H1 (cell line): ENCODE measurements at regions not wholly inside any gene's neighbourhood (a gene's known extent, or its start where the extent isn't known, plus 50 kb on each side); places are given as distances from the start of the nearest gene placed in this dataset.

Source experiments
- CTCF ChIA-PET: fragments of 300-600 bp; sonication (Branson Sonifier 250); formaldehyde crosslinking; loops from one replicate; lab custom pipeline; 2021; ENCODE audit not compliant: partially characterized antibody; lab: Charles Lee
- POLR2A ChIA-PET: fragments of 300-600 bp; sonication (Branson Sonifier 250); formaldehyde crosslinking; loops from one replicate; lab custom pipeline; 2021; ENCODE audit warnings: inconsistent platforms; ENCODE audit not compliant: partially characterized antibody; lab: Charles Lee
- DNase-seq, 2 experiments: peaks; one replicate each; pipeline versions ENCODE4 v3.0.0 to v3.0.0-alpha.2; 2010 to 2022; ENCODE audit warnings: low spot score in 2 of 2, low read depth in 1 of 2, mixed read lengths in 1 of 2
- FAIRE-seq: peaks from 2 replicates; lab custom pipeline; 2011; peaks lifted over from hg19 to GRCh38; lab: Jason Lieb, UNC
- H2AFZ ChIP-seq: 2 replicates; pipeline ENCODE4 v1.8.1; 2012; ENCODE audit warnings: low read length, inconsistent platforms
- H2AK5ac ChIP-seq: 2 replicates; pipeline ENCODE4 v1.6.1; 2013; ENCODE audit warnings: low read depth, low read length
- H2BK120ac ChIP-seq: replicated peaks from 2 replicates; pipeline ENCODE3; 2013; ENCODE audit warnings: low read depth, low read length, inconsistent platforms
- H2BK12ac ChIP-seq: 2 replicates; pipeline ENCODE4 v1.6.1; 2013; ENCODE audit warnings: low read depth, low read length
- H2BK15ac ChIP-seq: 2 replicates; pipeline ENCODE4 v1.6.1; 2013; ENCODE audit warnings: low read length
- H2BK20ac ChIP-seq: 2 replicates; pipeline ENCODE4 v1.6.1; 2013; ENCODE audit warnings: low read length
- H2BK5ac ChIP-seq: 2 replicates; pipeline ENCODE4 v1.6.1; 2013; ENCODE audit warnings: low read depth, low read length
- H3K14ac ChIP-seq: 2 replicates; pipeline ENCODE4 v1.6.1; 2013; ENCODE audit warnings: inconsistent platforms; ENCODE audit not compliant: insufficient read length
- H3K18ac ChIP-seq: 2 replicates; pipeline ENCODE4 v1.6.1; 2013; ENCODE audit warnings: low read length; ENCODE audit errors: extremely low read depth
- H3K23ac ChIP-seq: 2 replicates; pipeline ENCODE4 v1.6.1; 2013; ENCODE audit warnings: inconsistent platforms; ENCODE audit not compliant: insufficient read length
- H3K23me2 ChIP-seq: 2 replicates; pipeline ENCODE4 v1.6.1; 2013; ENCODE audit warnings: low read depth, low read length
- H3K27ac ChIP-seq: 2 replicates; pipeline ENCODE4 v1.6.1; 2011; ENCODE audit warnings: low read depth, low read length, inconsistent platforms
- H3K27me3 ChIP-seq, 4 experiments: replicated peaks in 1 of 4; 1 replicate in 1 of 4; 2 replicates in 3 of 4; pipeline versions ENCODE4 v1.6.1 to v1.8.1; 2011 to 2013; ENCODE audit warnings: low read length in 3 of 4, mild to moderate bottlenecking in 3 of 4, inconsistent platforms in 2 of 4, mixed read lengths in 2 of 4, moderate library complexity in 1 of 4; ENCODE audit not compliant: control insufficient read depth in 3 of 4, insufficient read depth in 3 of 4; ENCODE audit errors: extremely low read depth in 1 of 4
- H3K36me3 ChIP-seq, 4 experiments: 2 replicates each; pipeline versions ENCODE4 v1.6.1 to v1.8.1; 2011 to 2013; ENCODE audit warnings: mild to moderate bottlenecking in 4 of 4, low read length in 3 of 4, moderate library complexity in 2 of 4, control low read depth in 1 of 4, inconsistent platforms in 1 of 4; ENCODE audit not compliant: insufficient read depth in 4 of 4, control insufficient read depth in 2 of 4
- H3K4ac ChIP-seq: replicated peaks from 2 replicates; pipeline ENCODE3; 2013; ENCODE audit warnings: low read length, low read depth, mixed read lengths, inconsistent platforms; ENCODE audit not compliant: insufficient read length
- H3K4me1 ChIP-seq, 4 experiments: replicated peaks in 1 of 4; 1 replicate in 1 of 4; 2 replicates in 3 of 4; pipeline versions ENCODE4 v1.6.1 to v1.8.1; 2011 to 2013; ENCODE audit warnings: low read length in 3 of 4, inconsistent platforms in 2 of 4, mixed read lengths in 1 of 4; ENCODE audit not compliant: insufficient read depth in 4 of 4, control insufficient read depth in 3 of 4
- H3K4me2 ChIP-seq, 2 experiments: 2 replicates each; pipeline versions ENCODE4 v1.6.1 to v1.8.1; 2011 to 2013; ENCODE audit warnings: low read depth in 2 of 2, low read length in 2 of 2, control low read depth in 1 of 2, inconsistent platforms in 1 of 2, mild to moderate bottlenecking in 1 of 2; ENCODE audit not compliant: insufficient read depth in 1 of 2
- H3K4me3 ChIP-seq, 4 experiments: fragments of 200-600, 300-600 bp in 1 of 4; sonication (generic), shearing (Covaris generic), sonication (Bioruptor Twin) in 1 of 4; 2 replicates each; pipeline versions ENCODE4 v1.5.1 to v1.8.1; 2011 to 2016; ENCODE audit warnings: low read length in 4 of 4, low read depth in 3 of 4, control low read depth in 2 of 4, inconsistent platforms in 2 of 4, mild to moderate bottlenecking in 2 of 4, mixed read lengths in 1 of 4, moderate library complexity in 1 of 4; ENCODE audit not compliant: insufficient read depth in 2 of 4; ENCODE audit errors: extremely low read depth in 1 of 4
- H3K56ac ChIP-seq: replicated peaks from 2 replicates; pipeline ENCODE3; 2013; ENCODE audit warnings: low read depth, mild to moderate bottlenecking, mixed read lengths, low read length, inconsistent platforms; ENCODE audit not compliant: insufficient read length
- H3K79me1 ChIP-seq: 2 replicates; pipeline ENCODE4 v1.6.1; 2013; ENCODE audit warnings: low read depth, low read length, control low read depth
- H3K79me2 ChIP-seq, 2 experiments: 2 replicates each; pipeline versions ENCODE4 v1.6.1 to v1.8.1; 2012 to 2013; ENCODE audit warnings: low read length in 2 of 2, mild to moderate bottlenecking in 2 of 2, inconsistent platforms in 1 of 2; ENCODE audit not compliant: insufficient read depth in 2 of 2, control insufficient read depth in 1 of 2
- H3K9ac ChIP-seq, 4 experiments: replicated peaks in 1 of 4; 1 replicate in 1 of 4; 2 replicates in 3 of 4; pipeline versions ENCODE4 v1.6.1 to v1.8.1; 2011 to 2013; ENCODE audit warnings: low read depth in 3 of 4, low read length in 3 of 4, control low read depth in 2 of 4, mild to moderate bottlenecking in 2 of 4, moderate library complexity in 2 of 4, inconsistent platforms in 1 of 4; ENCODE audit errors: extremely low read depth in 1 of 4
- H3K9me3 ChIP-seq, 2 experiments: 2 replicates each; pipeline versions ENCODE4 v1.6.1 to v1.8.1; 2012 to 2013; ENCODE audit warnings: mild to moderate bottlenecking in 2 of 2, moderate library complexity in 2 of 2, control low read depth in 1 of 2, inconsistent platforms in 1 of 2, low read depth in 1 of 2, low read length in 1 of 2, mixed read lengths in 1 of 2; ENCODE audit not compliant: insufficient read depth in 2 of 2
- H4K20me1 ChIP-seq, 2 experiments: replicated peaks in 1 of 2; 2 replicates each; pipeline versions ENCODE3 to v1.8.1; 2011 to 2013; ENCODE audit warnings: inconsistent platforms in 2 of 2, low read length in 2 of 2, mild to moderate bottlenecking in 1 of 2; ENCODE audit not compliant: insufficient read depth in 2 of 2, control insufficient read depth in 1 of 2
- H4K5ac ChIP-seq: 2 replicates; pipeline ENCODE4 v1.6.1; 2013; ENCODE audit warnings: low read length, low read depth, mixed read lengths, inconsistent platforms; ENCODE audit not compliant: insufficient read length
- H4K8ac ChIP-seq: 2 replicates; pipeline ENCODE4 v1.8.0; 2013; ENCODE audit warnings: mild to moderate bottlenecking, moderate library complexity, low read length, inconsistent platforms; ENCODE audit not compliant: insufficient read depth; ENCODE audit errors: extremely low read depth
- H4K91ac ChIP-seq: replicated peaks from 2 replicates; pipeline ENCODE3; 2013; ENCODE audit warnings: low read length, mixed read lengths, inconsistent platforms; ENCODE audit not compliant: insufficient read length
- EZH2 ChIP-seq: fragments of 200-600 bp; sonication (generic); IDR thresholded peaks from 2 replicates; pipeline ENCODE4 v1.7.1; 2012; ENCODE audit warnings: low read depth, mild to moderate bottlenecking, moderate library complexity, low read length, inconsistent platforms; ENCODE audit not compliant: severe bottlenecking
- FOSL1 ChIP-seq: IDR thresholded peaks from 2 replicates; pipeline ENCODE4 v1.6.1; 2011; ENCODE audit warnings: mild to moderate bottlenecking, low read depth, low read length, moderate library complexity; ENCODE audit not compliant: insufficient read depth
- GTF2F1 ChIP-seq: IDR thresholded peaks from 2 replicates; pipeline ENCODE4 v1.6.1; 2012; ENCODE audit warnings: low read depth, low read length, improper control_type of control experiment, borderline replicate concordance
- HDAC2 ChIP-seq, 2 experiments: fragments of 300-600 bp in 1 of 2; sonication (generic) in 1 of 2; IDR thresholded peaks; 2 replicates each; pipeline ENCODE4 v1.6.1; 2011 to 2012; ENCODE audit warnings: low read depth in 2 of 2, low read length in 2 of 2, mild to moderate bottlenecking in 2 of 2, moderate library complexity in 2 of 2, borderline replicate concordance in 1 of 2, inconsistent platforms in 1 of 2
- HDAC6 ChIP-seq: IDR thresholded peaks from one replicate; pipeline ENCODE4 v1.7.1; 2012; ENCODE audit warnings: low read depth, mild to moderate bottlenecking, inconsistent platforms, low read length, moderate library complexity
- POLR2A ChIP-seq, 2 experiments: IDR thresholded peaks; 1 replicate in 1 of 2; 2 replicates in 1 of 2; pipeline ENCODE4 v1.6.1; 2011; ENCODE audit warnings: low read depth in 2 of 2, low read length in 2 of 2, mild to moderate bottlenecking in 2 of 2; ENCODE audit errors: control extremely low read depth in 1 of 2
- RBBP5 ChIP-seq: IDR thresholded peaks from 2 replicates; pipeline ENCODE4 v1.7.1; 2012; ENCODE audit warnings: low read depth, mild to moderate bottlenecking, inconsistent platforms, low read length, moderate library complexity, borderline replicate concordance
- RNF2 ChIP-seq: fragments of 200-900, 300-1000 bp; sonication (generic); IDR thresholded peaks from 2 replicates; pipeline ENCODE4 v1.7.1; 2016; ENCODE audit warnings: borderline replicate concordance, low read depth, mild to moderate bottlenecking, antibody characterized with exemption, low read length; ENCODE audit not compliant: poor library complexity, severe bottlenecking; ENCODE audit errors: missing control alignments
- RXRA ChIP-seq: IDR thresholded peaks from 2 replicates; pipeline ENCODE4 v1.6.1; 2011; ENCODE audit warnings: low read depth, mild to moderate bottlenecking, low read length, moderate library complexity; ENCODE audit not compliant: insufficient read depth
- SIRT6 ChIP-seq: IDR thresholded peaks from one replicate; pipeline ENCODE4 v1.7.1; 2012; ENCODE audit warnings: low read length, inconsistent platforms
- SP4 ChIP-seq: IDR thresholded peaks from 2 replicates; pipeline ENCODE4 v1.6.1; 2012; ENCODE audit warnings: low read length, inconsistent platforms
- TAF7 ChIP-seq: optimal IDR thresholded peaks from 2 replicates; pipeline ENCODE3; 2011; ENCODE audit warnings: low read depth, mild to moderate bottlenecking, inconsistent platforms, low read length, moderate library complexity, borderline replicate concordance
- TEAD4 ChIP-seq: IDR thresholded peaks from 2 replicates; pipeline ENCODE4 v1.6.1; 2012; ENCODE audit warnings: low read depth, low read length, inconsistent platforms, mixed read lengths
- WGBS, 2 experiments: shearing (Covaris generic) in 1 of 2; methylation state at CpG; one replicate each; pipeline versions ENCODE4 v1.1.6 to v1.1.7; 2013 to 2015; ENCODE audit warnings: low lambda C conversion rate in 2 of 2, mixed read lengths in 2 of 2, inconsistent platforms in 1 of 2, low coverage in 1 of 2, missing lambda C conversion rate in 1 of 2; ENCODE audit not compliant: insufficient replicate concordance in 2 of 2, insufficient coverage in 1 of 2, insufficient read length in 1 of 2; ENCODE audit errors: extremely low coverage in 1 of 2, missing lambda C conversion rate in 1 of 2; 5-methylcytosine and 5-hydroxymethylcytosine counted together

DNA sequence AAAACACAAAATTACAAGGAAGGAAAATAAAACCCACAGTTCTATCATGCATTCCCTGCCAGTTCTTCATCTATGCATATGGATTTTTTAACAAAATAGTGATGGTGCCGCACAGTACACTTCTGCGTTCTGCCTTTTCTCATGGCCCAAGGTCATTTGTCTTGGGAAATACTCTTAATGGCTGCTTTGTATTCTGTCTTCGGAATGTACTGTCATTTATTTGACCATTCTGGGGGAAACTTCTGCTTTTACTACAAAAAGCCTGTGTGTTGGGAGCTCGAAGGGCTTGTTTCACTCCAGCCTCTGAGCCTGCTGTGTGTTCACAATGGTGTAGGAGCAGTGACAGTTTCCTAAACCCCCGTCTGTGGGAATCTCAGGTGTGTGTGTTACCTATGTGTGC is 82.8 kb upstream of the SEC14L1 start:
- no peak overlapping the region for H3K56ac ChIP-seq
- FAIRE-seq (no peak), DNase-seq (no peak)
- no peak overlapping the region for H3K14ac ChIP-seq
- H3K23ac ChIP-seq = no peak overlapping the region
- no peak overlapping the region for H2AFZ ChIP-seq
- H3K27ac ChIP-seq = no peak overlapping the region
- H3K9me3 ChIP-seq = no peaks in the 10 kb centered on the region
- H3K4me1 ChIP-seq = peaks cover 0 to 2% (median 0%) of the 10 kb centered on the region in 4 experiments; a peak in 3 of 7 replicates
- H2AK5ac ChIP-seq = no peak overlapping the region
- no peak overlapping the region for H4K91ac ChIP-seq
- H2BK12ac ChIP-seq = no peak overlapping the region
- H2BK20ac ChIP-seq = no peak overlapping the region
- no peak overlapping the region for H3K18ac ChIP-seq
- H3K4me2 ChIP-seq = no peak overlapping the region
- WGBS, 2 experiments = 86% methylated on average over 5 of the region's 5 CpGs; no CpG with 5 or more reads in 1 of the 2 experiments
- ChIA-PET POLR2A (no interaction called here), CTCF (interaction anchor here (0.9 to 5.2 kb wide), 9 partner anchors 10 to 190 kb away, joined by 3 to 83 read pairs (median 9); partner anchors contain the start of gene MGAT5B)
- no peak overlapping the region for H2BK120ac ChIP-seq
- H3K23me2 ChIP-seq = no peaks in the 10 kb centered on the region; the same call in 1 of the 2 replicates
- H2BK15ac ChIP-seq = no peak overlapping the region
- no peaks in the 10 kb centered on the region for H4K20me1 ChIP-seq
- no peaks in the 10 kb centered on the region for H3K27me3 ChIP-seq
- H4K5ac ChIP-seq = no peak overlapping the region
- no peaks in the 10 kb centered on the region for H3K79me1 ChIP-seq
- no peaks in the 10 kb centered on the region for H3K79me2 ChIP-seq
- H4K8ac ChIP-seq = no peak overlapping the region
- no peak overlapping the region for H3K9ac ChIP-seq
- no peaks in the 10 kb centered on the region; a peak in 1 of 8 replicates for H3K36me3 ChIP-seq
- no peak for TF ChIP-seq TAF7
- no peak for TF ChIP-seq RNF2
- no peak for TF ChIP-seq RXRA
- no peak for TF ChIP-seq HDAC6
- TF ChIP-seq FOSL1 = no peak
- no peak for TF ChIP-seq POLR2A (IDR thresholded peaks at IDR 0.05; ENCODE audit: control extremely low read depth in 1 of 2, low read depth in 2 of 2, low read length in 2 of 2)
- TF ChIP-seq RBBP5 = no peak
- TF ChIP-seq SIRT6 = no peak
- TF ChIP-seq TEAD4 = no peak
- TF ChIP-seq GTF2F1 = no peak
- TF ChIP-seq HDAC2 (IDR thresholded peaks at IDR 0.05; ENCODE audit: borderline replicate concordance in 1 of 2, low read depth in 2 of 2, low read length in 2 of 2) = no peak
- TF ChIP-seq EZH2 = no peak
- no peak for TF ChIP-seq SP4
- no peak overlapping the region for H2BK5ac ChIP-seq
- no peak overlapping the region for H3K4ac ChIP-seq
- no peak overlapping the region for H3K4me3 ChIP-seq
